HG03175 (cell line): ENCODE measurements at regions not wholly inside any gene's neighbourhood (a gene's known extent, or its start where the extent isn't known, plus 50 kb on each side); places are given as distances from the start of the nearest gene placed in this dataset.

ENCODE experiments used
- ATAC-seq: cut with Tn5 transposase; IDR thresholded peaks from one replicate; pipeline ENCODE4 v1.9.1; 2021; ENCODE audit warnings: mild to moderate bottlenecking, moderate library complexity; ENCODE audit not compliant: unreplicated experiment

DNA sequence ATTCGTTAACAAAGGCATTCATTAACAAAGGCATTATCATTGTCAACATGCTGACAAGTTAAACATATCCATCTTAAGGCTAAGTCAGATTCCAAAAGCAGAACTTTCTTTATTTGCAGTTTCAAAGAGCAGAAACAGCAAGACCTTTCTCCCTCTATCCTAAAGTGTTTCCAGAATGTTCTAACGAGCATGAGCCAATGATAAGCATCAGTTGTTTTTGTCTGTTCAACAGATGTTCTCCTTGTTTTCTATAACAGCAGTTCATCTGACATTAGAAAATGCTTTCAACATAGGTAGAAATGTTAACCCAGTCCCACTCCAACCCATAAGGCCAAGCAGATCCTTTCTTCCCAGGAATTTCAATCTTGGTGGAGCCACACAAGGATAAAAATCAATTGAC is 77.6 kb upstream of the POMGNT2 start:
- no peak for ATAC-seq

DNA sequence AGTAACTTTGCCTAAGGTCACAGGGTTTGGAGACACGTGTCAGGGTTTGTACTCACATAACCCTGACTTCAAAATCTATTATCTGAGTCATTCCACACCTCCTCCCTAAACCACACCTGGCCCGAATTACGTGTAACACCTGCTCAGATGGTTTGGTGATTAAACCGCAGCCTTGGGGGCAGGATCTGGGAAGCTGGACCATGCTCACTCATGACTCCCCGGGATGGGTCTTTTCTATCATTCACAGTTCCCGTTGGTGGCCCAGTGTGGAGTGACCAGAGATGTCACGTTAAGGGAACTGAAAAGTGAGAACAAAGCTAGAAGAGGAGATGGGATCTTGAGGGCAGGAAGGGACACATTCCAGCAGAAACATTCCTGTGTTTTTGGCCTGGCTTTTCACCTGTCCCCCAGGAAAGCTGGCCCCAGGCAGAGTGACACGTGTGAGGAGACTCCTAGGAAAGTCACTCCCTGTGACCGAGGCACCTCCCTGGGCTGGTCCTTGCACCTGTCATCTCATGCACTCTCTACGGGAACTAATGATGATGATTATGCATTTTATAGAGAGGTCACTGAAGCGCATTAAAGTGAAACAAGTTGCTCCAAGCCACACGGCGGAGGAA is 75.4 kb upstream of the POMGNT2 start:
- peak; percentile 70 for ATAC-seq

DNA sequence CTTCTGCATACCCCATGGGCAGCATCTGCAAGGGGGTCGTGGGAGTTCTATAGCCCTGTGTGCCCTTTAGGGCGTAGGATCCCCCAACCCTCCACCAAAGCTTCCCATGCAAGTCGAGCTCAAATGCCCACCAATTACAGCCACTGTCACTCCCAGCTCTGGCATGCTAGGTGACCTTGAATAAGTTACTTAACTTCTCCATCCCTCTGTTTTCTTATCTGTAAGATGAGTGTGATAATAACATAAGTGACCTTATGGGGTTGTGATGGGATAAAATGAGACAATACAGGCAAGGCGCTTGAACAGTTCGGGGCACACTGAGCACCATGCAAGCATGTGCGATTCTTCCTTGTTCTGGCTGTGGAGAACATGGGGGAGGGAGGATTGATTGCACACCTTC is 74.8 kb upstream of the POMGNT2 start:
- ATAC-seq, result no peak

DNA sequence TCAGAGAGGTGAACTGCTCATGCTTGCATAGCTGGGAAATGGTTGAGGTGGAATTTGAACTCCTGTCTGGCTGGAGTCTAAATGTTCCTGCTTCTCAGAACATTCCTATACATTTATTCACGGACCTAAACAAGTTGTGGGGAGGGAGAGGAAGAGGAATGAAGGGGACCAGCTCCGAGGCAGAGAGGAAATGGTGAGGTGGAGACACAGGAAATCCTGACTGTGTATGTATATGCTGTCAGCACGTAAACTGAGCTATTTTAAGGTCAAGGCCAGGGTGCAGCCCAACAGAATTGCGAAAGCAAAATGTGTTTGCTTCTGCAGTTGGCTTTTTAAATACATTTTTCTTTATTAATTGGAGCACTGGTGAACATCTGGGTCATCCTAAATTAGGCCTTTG is 74.1 kb upstream of the POMGNT2 start:
- ATAC-seq, result no peak

DNA sequence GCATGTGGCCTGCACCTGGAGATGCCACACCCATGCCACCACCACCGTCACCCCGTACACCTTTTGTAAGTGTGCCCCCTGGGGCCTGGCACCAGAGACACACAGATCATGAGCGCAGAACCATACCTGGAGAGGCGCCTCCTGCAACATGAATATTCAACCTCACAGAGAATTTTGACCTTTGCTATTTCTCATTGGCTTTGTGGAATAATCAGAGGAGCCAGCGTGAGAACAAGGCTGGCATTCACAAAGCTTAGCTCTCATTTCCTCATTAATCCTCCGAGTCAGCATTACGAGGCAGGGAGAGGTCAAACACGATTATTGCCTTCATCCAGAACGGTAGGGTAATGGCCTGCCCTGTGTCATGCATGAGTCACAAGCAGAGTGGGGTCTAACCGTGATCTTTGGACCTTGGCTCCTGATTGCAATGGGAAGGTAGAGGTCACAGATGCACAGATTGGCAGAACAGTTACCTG is 73.0 kb upstream of the POMGNT2 start:
- no peak for ATAC-seq

DNA sequence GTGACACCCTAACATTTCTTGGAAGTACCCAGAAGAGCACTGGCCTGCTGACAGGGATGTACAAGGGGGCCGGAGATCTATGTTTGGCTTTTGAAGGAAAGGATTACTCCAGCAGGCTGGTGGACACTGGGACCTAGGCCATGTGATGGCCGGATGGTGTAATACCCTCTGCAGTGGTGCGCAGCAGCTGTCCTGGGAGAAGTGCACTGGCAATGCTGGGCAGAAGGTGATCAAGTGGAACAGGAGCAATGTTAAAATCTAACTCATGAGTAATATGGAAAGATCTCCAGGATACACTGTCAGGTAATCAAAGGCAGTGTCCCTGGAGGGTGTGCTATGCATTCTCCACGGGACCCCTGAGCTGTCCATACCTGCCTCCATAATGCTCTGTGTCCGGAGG is 71.2 kb upstream of the POMGNT2 start:
- ATAC-seq, result no peak

DNA sequence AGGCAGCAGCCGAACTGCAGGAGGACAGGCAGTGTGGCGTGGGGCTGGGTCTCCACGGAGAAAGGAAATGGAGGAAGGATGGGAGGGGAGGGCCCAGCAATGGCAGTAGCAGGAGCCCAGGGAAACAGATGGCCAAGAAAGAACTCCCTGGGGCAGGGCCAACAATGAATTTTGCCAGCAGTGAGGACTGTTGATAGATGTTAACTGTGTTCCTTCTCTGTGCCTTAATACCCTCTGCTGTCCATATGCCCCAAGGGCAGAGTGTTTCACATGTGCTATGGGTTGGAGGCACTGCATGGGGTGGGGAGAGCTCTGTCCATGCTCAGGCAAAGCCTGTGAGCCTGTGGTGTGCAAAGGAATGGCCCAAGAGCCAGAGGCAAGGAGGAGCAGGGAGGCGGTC is 70.8 kb upstream of the POMGNT2 start:
- no peak for ATAC-seq

DNA sequence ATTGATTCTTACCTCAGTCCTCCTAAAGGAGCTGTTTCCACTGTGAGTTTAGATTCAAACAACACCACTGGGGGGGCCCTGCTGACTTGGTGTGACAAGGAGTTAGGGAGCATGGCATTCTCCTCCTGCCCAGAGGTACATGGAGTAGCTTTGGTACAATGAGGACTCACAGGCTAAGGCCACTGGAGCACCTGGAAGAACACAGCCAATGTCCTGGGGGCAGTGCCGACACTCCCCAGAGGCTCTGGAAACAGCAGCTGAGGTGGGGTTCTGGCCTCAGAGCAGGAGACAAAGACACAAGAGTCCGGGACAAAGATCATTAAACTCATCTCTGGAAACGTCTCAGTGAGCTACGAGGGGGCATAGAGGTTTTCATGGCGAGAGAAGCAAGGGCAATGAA is 69.7 kb upstream of the POMGNT2 start:
- ATAC-seq, result no peak

DNA sequence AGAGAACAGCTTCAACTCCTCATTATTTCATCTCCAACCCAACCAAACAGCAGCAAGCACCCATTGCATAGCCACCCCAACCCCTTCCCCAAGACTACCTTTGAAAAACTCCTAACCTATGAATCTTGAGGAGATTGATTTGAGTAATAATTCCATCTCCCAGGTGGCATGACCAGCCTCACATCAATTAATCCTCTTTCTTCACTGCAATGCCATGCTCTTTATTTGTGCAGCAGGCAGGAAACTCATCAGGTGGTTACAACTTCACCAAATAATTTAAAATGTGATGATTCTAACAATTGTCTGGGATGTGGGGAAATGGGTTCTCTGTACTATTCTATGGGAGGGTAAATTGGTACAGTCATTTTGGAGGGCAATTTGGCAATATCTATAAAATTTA is 68.1 kb upstream of the POMGNT2 start:
- no peak for ATAC-seq

DNA sequence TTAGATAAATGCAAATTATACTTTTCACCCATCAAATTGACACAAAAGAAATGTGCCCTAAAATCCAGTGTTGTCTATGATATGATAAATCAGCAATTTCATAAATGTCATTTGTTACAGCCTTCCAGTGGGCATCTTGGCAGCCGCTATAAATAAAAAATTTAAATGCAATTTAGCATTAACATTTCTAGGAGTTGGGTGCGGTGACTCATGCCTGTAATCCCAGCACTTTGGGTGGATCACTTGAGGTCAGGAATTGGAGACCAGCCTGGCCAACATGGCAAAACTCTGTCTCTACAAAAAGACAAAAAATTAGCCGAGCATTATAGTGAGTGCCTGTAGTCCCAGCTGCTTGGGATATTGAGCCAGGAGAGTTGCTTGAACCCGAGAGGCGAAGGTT is 65.9 kb upstream of the POMGNT2 start:
- no peak for ATAC-seq

DNA sequence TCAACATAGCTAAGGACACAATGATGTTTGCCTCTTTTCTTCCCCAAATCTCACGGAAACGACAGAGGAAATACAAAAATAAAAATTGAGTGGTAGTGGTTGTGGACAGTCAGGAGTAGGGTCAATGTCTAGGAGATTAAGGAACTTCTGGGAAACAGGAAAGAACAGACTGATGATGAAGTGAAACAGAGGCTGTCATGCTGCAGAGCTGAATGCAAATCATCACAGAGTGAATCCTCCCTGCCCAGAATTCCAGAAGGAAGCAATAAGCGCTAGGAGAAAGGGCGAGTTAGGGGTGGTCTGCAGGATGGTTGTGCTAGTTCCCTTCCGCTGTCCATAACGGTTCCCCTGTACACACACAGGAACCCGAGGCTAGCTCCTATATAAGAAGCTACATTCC is 64.7 kb upstream of the POMGNT2 start:
- no peak for ATAC-seq

DNA sequence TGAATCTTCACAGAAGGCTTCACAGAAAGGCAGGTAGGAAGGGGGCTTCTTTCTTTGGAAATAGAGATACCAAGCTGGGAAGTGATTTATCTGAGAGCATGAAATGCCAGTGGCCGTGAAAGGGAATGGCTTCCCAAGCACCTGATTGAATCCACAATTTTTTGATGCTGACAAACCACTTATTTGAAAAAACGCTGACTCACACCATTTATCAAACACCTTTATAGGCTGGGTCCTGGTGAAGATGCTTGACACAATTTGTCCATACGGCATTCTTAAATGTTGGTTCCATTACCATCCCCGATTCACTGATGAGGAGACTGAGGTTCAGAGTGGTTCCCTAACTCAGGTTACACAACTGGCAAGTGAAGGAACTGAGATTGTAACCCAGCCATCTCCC is 64.1 kb upstream of the POMGNT2 start:
- ATAC-seq, result no peak

DNA sequence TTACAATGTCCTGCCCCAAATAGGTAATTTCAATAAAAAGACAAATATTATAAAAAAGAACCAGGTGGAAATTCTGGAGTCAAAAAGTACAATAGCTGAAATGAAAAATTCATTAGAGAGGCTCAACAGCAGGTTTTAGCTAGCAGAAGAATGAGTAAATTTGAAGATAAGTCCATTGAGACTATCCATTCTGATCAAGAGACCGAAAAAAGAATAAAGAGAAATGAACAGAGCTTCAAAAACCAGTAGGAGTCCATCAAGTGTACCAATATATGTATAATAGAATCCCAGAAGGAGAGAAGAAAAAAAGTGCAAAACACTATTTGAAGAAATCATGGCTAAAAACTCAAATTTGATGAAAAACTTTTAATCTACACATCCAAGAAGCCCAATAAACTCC is 60.5 kb upstream of the POMGNT2 start:
- ATAC-seq, result no peak

DNA sequence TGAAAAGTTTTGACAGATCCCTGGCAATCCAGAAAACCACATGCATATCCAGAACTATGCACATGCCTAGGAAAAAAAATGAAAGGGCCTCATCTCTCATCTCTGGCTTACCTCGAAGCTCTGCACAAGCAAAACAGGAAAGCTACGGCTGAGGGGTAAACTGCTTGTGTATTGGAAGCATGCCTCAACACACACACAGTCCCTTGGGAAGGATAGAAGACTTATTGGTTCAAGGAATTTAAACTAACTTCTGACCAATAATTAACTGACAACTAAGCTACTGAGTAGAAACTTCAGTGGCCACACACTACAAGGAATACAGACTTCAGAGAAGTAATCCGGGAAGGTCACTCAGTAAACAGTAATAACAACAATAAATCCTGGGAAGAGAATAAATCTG is 59.9 kb upstream of the POMGNT2 start:
- no peak for ATAC-seq

DNA sequence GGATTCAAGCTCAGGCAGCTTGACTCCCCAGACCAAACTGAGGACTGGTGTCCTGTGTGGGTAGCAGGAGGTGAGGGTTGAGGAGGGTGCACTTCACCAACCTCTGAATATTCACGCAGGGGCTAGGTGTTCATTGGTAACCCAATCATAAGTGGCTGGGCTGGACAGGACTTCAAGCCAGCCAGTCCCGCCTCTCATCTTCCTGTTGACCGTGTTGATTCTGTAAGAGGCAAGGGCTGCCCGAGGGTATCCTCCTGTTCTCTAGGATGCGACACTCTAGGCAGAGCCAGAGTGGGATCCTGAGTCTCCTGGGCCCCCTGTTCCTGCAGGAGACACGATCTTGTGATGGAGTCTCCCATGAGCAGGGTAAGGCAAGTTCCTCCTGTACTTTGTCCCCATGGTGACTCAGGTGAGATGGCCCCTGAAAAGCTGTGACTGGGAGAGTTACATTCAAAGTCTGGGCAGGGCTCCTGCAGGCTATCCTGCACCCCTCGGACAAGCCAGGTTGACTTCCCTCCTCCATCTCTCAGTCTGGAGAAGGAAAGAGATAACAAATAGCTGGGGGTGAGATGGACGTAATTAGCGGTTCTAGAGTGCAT is 58.1 kb upstream of the POMGNT2 start:
- ATAC-seq, result no peak

DNA sequence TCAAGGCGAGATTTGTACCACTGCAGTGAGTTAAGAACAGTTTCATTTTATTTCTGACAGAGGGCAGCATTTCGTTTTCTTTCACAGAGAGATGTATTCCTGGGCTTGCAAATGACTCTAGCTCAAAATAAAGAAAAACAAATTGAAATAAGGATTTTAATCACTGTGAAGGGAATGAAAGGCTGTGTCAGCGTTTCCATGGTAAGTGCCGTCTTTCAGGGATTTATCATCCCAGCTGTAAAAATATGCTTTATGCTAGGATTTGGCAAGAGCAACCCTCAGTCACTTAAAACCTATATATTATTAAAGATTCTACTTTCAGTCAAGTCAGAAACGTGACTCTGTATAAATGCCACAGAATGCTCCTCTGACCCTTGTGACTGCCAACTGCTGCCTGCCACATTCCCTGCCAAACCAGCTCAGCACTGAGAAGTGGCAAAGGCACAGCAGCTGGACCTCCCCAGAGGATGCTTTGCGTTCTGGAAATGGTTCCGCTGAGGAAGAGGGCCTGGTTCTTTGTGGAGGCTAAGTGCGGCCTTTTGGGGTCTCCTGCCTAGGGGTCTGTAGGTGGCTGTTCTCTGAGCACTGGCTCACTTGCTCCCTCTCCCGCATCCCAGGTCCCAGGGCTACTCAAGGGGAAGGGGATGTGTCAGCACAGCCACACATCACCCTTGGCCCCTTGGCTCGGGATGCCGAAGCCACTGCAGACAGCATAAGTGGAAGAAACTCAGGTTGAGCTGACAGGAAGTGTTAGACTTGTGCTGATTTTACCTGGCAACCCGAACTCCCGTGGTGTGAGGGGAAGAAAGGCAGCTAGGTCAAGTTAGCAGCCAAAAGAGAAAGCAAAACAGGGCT is 56.6 kb upstream of the POMGNT2 start:
- ATAC-seq, result no peak

DNA sequence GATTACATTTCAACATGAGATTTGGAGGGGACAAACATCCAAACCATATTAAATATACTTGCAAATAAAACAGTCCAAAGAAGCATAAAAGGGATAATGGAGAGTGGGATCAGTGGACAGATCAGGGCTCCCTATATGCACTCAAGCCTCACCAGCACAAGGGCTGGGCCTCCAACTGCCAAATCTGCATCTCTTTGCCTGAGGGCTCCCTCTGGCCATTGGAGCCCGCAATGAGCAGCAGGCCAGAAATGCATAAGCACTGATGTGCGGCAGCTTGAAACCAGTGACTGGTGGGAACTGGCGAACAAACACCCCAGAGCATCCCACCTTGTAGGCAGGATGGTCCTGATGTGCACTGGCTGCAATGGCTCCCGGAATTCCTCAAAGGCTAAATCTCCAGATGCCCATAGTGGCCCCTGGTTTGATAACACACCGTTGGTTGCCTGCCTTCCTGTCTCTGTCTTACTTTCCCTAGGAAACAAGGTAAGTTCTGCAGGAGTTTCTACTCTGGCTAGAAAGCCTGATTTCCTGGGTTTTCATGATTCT is 55.9 kb upstream of the POMGNT2 start:
- ATAC-seq, result no peak

DNA sequence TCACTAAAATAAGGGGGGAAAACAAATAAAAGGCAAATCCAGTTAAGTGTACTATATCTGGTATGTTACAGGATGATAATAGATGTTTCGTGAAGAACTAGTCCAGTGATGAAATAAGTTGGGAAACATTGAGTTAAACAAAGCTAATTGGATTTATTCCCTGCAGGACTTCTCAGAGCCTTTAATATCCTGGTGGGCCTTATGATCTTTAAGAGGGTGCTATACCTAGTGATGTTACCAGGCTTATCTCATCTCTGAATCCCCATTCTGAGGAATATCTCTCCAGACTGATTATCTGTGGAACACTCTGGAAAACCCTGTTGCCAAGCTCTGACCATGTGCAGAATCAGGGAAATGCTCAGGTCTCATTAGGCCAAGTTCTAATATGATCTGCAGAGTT is 54.8 kb upstream of the POMGNT2 start:
- ATAC-seq, result no peak

DNA sequence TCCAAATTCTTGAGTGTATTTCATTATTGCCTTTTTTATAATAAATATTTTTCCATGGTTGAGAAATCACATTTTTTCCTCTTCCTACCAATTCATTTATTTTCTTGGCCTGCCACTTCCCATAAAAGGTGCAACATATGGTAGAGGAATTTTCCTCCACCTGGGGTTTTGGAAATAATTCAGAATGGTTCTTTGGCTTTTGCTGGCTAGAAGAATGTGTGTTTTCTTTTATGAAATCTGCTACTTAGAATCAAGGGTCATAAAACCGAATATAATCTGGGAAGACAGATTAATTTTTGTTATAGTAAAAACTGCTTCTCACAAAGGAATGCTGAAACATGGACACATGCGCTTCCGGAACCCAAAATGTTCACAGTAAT is 54.0 kb upstream of the POMGNT2 start:
- no peak for ATAC-seq

DNA sequence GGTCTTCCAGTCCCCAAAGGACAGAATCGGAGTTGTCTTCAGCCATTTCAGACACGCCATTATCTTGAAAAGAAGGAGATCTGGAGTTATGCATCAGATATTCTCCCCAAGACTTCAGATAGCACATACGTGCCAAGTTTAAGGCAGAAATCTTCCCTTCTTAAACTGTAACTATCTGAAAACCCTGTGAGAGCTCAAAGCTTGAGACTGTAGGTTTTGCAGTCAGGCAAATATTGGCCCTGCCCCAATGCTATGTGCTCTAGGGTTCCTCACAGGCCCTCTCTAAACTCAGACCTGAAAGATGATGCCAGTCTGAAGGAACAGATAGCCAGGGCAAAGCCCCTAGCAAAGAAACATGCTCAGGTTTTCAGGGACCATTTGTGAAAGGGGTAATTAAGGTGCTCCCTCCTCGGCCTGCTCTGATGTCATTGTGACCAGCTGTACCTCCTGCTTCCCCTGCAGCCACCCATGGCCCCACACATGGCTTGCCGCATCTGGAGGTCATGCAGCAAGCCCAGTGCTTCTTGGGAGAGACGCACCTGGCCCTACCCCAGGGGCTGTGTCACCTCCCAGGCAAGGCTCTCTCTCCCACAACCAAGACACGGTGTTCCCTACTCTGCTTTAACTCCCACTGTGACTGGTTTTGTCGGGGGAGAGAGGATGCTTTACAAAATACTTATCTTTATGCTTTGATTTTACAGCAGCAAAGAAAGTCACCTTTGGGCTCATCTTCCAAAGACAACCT is 53.4 kb upstream of the POMGNT2 start:
- ATAC-seq, result no peak

DNA sequence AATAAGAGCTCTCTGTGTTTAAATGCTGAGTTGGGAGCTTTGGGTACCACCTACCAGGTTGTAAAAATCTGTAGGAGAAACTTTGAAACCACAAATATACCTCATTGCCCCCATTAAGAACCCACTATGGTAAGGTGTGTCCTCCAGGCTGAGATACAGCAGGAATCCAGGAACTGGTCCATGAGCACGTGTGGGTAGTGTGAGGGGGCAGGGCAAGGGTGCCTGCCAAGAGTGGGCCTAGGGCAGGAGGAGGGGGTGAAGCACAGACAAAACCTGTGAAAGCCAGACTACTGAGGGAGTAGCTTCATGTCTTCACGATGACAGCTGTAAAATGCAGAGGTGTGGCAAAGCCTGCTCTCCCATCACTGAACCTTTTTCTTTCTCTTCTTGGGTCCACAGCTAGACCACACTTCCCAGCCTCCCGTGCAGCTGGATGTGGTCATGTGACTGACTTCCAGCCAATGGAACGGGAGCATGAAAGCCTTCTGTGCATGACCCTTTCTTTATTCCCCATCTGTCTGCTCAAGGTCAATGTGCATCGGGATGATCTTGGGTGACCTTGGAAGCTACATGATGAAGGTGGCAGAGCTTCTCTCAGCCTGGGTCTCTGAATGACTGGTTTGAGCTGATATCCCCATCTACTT is 51.1 kb upstream of the POMGNT2 start:
- ATAC-seq, result no peak
